ENCODE measurements at regions not wholly inside any gene's neighbourhood (a gene's known extent, or its start where the extent isn't known, plus 50 kb on each side); places are given as distances from the start of the nearest gene placed in this dataset.
"Not testable (repeated sequence)": the region's sequence is repeated elsewhere in the genome, so short reads cannot be mapped to it uniquely, and the experiment has no call there.

GRCh38 chr5:88622890-88623289 is 260.1 kb downstream of the MEF2C start:
- DNase-seq (ENCODE audit: low spot score); ATAC-seq: not testable (repeated sequence)

DNA sequence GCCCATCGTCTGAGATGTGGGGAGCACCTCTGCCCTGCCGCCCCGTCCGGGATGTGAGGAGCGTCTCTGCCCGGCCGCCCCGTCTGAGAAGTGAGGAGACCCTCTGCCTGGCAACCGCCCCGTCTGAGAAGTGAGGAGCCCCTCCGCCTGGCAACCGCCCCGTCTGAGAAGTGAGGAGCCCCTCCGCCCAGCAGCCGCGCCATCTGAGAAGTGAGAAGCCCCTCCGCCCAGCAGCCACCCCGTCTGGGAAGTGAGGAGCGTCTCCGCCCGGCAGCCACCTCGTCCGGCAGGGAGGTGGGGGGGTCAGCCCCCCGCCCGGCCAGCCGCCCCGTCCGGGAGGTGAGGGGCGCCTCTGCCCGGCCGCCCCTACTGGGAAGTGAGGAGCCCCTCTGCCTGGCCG is 267.2 kb downstream of the MEF2C start:
- not testable (repeated sequence) for DNase-seq (ENCODE audit: low spot score); ATAC-seq

GRCh38 chr5:88613051-88613450 is 269.9 kb downstream of the MEF2C start:
- ATAC-seq = no peak
- no peak for DNase-seq (ENCODE audit: low spot score)

DNA sequence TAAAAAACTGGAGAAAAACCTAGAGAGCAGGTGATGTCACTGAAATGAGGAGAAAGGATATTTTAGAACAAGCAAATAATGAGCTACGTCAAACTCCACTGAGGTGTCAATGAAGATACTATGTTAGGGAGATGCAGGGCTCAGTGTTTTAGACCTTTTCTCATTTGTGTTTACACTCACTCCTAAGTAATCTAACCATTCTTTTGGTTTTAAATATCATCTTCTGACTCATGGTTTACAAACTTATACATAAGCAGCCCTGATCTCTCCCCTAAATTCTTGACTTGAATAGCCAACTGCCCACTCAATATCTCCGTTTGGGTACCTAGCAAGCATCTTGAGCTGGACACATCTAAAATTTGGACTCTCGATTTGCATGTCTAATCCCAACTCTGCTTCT is 272.4 kb downstream of the MEF2C start:
- no peak for DNase-seq (ENCODE audit: low spot score)
- no peak for ATAC-seq

GRCh38 chr5:88607492-88607891 is 275.5 kb downstream of the MEF2C start:
- DNase-seq (ENCODE audit: low spot score) (no peak), ATAC-seq (no peak)

DNA sequence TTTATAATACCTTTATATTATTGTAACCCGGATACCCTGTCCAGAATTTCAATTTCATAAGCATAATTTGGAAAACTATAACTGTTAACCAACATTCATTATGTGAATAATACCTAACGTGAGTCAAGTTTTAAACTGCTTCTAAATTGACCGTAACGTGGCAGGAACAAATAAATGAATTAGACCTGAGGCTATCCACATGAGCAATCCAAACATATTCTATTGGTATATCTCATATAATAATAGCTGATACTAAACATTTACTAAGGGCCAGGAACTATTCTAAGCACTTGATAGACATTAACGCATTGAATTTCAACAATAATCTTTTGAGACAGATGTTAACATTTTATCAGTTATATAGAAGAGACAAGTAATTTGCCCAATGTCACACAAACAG is 276.4 kb downstream of the MEF2C start:
- no peak for DNase-seq (ENCODE audit: low spot score)
- no peak for ATAC-seq

DNA sequence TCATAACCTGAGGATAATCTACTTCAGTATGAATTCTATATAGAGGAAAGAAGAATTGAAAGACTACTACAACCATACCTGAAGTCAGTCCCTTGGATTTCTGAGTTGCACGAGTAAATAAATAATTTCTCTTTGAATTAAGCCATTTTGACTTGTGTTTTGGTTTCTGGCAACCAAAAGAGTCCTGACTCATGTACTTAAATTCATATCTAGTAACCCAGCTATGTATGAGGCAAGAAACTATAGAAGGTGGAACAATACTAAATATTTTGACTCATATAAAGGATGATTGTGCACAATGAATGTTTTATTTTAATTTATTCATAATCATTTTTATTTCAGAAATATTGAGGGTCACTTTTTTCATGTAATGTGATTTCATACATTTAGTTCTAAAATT is 276.8 kb downstream of the MEF2C start:
- no peak for DNase-seq (ENCODE audit: low spot score)
- ATAC-seq = no peak

DNA sequence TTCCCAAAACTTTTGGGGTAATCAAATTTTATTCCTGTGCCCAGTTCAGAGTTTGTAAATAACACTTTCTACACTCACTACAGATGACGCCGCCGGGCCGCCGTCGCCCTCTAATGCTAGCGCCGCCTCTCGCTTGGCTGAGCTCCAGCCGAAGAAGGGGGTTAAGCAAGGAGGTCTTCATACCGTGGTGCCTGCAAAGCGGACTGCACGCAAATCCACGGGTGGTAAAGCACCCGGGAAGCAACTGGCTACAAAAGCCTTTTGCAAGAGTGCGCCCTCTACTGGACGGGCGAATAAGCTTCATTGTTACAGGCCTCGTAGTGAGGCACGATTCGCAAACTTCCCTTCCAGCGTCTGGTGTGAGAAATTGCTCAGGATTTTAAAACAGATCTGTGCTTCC is 280.4 kb downstream of the MEF2C start:
- ATAC-seq = peak; percentile 75
- DNase-seq (ENCODE audit: low spot score) = peak; percentile 52

DNA sequence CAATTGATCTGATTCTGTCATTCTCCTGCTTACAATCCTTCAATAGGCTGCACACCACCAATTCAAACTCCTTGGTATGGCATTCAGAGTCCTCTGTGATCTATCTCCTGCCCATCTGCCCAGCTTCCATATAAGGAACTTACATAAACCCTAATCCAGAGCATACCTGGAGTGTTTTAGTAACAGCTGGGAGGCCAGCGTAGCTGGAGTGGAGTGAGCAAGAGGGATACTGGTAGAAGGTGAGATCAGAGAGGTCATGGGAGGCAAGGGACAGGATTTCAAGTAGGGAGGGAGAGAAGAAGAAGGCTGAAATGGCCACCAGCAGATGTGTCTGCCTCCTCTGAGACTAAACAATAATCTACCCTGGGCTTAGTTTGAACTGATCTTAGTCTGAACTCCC is 288.5 kb downstream of the MEF2C start:
- no peak for ATAC-seq
- DNase-seq (ENCODE audit: low spot score) = no peak

DNA sequence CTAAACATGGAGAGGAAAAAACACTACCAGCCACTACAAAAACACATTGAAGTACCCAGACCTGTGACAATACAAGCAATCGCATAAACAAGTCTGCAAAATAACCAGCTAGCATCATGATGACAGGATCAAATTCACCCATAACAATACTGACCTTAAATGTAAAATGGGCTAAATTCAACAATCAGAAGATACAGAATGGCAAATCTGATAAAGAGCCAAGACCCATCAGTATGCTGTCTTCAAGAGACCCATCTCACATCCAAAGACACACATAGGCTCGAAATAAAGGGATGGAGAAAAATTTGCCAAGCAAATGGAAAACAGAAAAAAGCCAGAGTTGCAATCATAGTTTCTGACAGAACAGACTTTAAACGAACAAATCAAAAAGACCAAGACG is 294.4 kb downstream of the MEF2C start:
- ATAC-seq = no peak
- no peak for DNase-seq (ENCODE audit: low spot score)

GRCh38 chr5:88583471-88583870 is 299.5 kb downstream of the MEF2C start:
- no peak for DNase-seq (ENCODE audit: low spot score)
- no peak for ATAC-seq

- ATAC-seq = no peak
- no peak for DNase-seq (ENCODE audit: low spot score)
Measured at GRCh38 chr5:88558366-88558765, 289.7 kb upstream of the TMEM161B start.

- DNase-seq (ENCODE audit: low spot score) = no peak
- no peak for ATAC-seq
Measured at GRCh38 chr5:88557881-88558280, 289.2 kb upstream of the TMEM161B start.

DNA sequence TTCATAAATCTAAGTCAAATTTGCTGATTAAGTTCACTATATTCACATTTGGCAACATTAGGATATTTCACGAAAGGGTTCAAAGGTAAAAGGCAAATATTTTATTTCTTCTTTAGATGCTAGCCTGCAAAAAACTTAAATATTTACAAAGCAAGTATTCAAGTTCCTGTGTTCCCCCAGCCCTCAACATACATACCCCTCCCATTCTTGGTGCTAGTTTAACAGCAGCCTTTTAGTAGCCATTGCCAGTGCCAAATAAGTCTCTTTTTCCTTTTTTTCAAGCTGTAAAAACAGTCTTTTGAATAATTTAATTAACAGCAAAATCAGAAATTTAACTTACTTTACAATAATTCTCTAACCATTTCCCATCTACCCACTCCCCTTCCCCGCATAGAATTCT is 288.5 kb upstream of the TMEM161B start:
- DNase-seq (ENCODE audit: low spot score) = no peak
- ATAC-seq = no peak

- ATAC-seq (no peak), DNase-seq (ENCODE audit: low spot score) (no peak)
Measured at GRCh38 chr5:88556406-88556805, 287.8 kb upstream of the TMEM161B start.

DNA sequence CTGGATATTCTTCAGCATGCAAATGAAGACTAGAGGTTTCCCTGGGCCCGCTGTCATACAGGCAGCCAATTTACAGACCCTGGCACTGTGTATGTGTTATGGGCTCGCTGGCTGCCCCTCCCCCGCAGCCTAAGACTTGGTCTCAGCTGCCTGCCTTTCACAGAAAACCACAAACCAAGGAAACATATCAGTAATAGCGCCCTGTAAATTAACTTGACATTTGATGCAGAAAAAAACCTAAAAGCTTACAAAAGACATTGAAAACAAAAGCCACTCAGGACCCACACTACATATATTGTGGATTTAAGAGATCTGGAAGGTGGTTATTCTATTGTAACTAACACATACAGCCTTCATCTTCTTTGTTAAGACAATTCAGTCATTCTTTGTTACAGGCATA is 287.0 kb upstream of the TMEM161B start:
- ATAC-seq = no peak
- no peak for DNase-seq (ENCODE audit: low spot score)

DNA sequence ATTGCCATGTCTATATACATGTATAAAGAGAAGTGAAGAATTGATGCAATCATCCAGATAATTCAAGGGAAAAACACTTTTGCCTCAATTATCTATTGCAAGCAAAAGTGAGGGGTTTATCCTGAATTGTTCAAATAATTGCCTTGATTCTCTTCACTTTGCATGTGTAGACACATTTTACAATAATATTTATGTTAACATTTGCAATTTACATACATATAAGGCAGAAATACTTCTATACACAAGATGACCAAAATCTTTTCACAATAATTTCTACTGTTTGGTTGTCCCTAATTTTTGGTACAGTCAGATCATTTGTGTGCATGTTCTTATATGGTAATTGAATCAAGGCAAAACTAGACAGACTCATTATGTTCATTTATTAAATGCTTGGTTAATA is 285.3 kb upstream of the TMEM161B start:
- no peak for DNase-seq (ENCODE audit: low spot score)
- ATAC-seq = no peak

DNA sequence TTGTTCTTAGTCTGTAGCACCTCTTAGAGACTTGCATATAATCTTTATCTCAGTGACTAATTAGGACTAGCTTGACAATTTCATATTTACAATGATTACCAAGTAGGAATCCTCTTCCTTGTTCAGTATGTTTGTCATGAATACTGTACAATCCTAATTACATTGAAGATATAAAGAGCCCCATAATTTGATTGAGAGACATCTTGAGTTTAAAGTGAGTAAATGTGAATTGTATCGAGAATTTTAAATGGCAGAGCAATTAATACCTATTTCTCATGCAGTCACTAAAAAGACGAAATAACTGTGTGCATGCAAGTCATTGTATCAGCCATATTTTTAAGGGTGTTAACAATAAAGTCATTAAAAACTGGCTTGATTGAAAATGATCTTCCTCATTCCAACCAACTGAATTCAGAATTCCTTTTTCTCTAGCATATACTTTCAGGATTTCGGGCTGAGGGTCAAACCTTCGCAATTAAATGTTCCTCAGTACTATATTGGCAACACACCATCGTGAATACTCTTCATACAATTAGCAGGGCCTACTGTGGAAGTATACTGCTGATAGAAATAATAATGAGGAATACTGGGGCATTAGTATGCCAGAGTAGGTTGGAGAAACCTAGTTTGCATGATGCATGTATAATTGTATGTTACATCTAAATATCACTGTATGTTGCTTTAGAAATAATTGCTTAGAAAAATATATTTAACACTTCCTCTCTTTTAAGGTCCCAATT is 284.7 kb upstream of the TMEM161B start:
- ATAC-seq = no peak
- DNase-seq (ENCODE audit: low spot score) = no peak

DNA sequence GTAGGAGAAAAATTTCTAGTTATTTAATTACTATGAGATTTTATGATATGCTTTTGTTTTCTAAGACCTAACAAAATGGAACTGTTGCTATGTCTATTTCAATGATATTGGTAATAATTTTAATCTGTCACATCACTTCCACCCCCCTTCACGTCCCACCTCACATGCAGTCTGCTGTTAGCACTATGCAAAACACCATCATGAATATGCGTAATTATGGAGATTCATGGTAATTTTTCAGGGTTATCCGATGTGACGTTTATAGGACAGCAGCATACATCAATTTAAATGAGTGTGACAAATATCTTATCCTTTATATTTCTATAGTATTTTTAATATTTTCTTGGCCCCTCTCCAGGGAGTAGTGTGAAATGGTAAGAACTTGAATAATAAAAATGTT is 283.8 kb upstream of the TMEM161B start:
- ATAC-seq = no peak
- DNase-seq (ENCODE audit: low spot score) = no peak

- DNase-seq (ENCODE audit: low spot score) = no peak
- no peak for ATAC-seq
Measured at GRCh38 chr5:88551724-88552345, 283.2 kb upstream of the TMEM161B start.

DNA sequence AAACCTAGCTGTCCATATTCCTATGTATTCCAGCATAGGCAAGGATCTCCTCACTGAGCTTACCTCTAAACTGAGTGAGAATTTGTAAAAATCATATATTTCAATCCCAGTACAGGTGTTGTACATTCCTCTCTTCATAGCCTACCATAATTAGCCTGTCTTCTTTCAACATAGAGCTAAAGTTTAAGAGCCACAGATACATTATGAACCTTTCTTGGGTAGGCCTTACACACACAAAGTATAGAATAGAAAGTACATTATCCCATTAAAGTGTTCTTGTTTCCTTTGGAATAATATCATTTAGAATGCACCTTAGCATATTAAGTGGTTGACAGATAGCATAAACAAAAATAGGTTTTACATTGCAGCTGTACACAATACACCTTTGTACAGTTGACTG is 282.1 kb upstream of the TMEM161B start:
- DNase-seq (ENCODE audit: low spot score) (no peak), ATAC-seq (no peak)

DNA sequence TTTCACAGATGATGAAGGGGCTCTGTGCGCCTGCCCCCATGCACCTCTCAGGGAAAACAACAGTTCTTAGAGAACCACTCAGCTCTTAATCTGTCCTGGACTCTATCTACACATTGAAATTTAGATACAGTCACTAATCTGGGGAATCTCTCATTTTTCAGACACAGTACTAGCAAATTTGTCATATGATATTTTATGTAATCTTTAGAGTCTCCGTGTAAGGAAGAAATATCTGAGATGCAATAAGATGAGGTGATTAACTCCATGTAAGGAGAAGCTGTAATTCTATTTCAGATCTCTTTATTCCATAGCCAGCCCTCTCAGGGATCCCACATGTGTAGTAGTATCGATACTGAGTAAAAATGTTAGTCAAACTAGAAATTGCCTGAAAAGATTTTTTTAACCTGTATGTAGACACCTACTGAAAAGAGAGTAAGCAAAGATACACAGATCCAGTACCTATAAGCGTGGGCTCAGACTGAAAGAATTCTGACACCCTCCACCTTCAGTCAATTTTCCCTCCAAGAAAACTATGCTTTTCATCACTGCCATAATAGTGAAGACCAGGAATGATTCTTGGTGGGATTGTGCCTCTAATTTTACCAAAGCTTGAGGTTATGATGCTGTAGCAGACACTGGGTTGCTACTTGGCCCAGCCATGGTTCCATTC is 279.6 kb upstream of the TMEM161B start:
- DNase-seq (ENCODE audit: low spot score) = no peak
- no peak for ATAC-seq

Measured in left lobe of liver (tissue), 2 donors.